K562 (cell line): ENCODE measurements at regions not wholly inside any gene's neighbourhood (a gene's known extent, or its start where the extent isn't known, plus 50 kb on each side); places are given as distances from the start of the nearest gene placed in this dataset.

Experiments used
- DDX20 ChIP-seq: fragments of 450-650 bp; IDR thresholded peaks from 2 replicates; pipeline ENCODE4 v1.6.1; 2016; ENCODE audit warnings: missing genetic modification characterization, low read depth, mild to moderate bottlenecking, missing compliant biosample characterization, moderate library complexity
- ZNF830 ChIP-seq: fragments of 250-450 bp; sonication (Bioruptor Pico); IDR thresholded peaks from 2 replicates; pipeline ENCODE4 v1.5.0; 2021; ENCODE audit warnings: mild to moderate bottlenecking
- TF ChIP-seq, protein P1 (sequence below), 2 experiments: fragments of 450-650 bp; formaldehyde crosslinking in 1 of 2; IDR thresholded peaks; 2 replicates each; pipeline versions ENCODE4 v1.4.0 to v1.6.1; 2014 to 2020; ENCODE audit warnings: mild to moderate bottlenecking in 2 of 2, borderline replicate concordance in 1 of 2, low read depth in 1 of 2
- TF ChIP-seq, protein P2 (sequence below): fragments of 250-450 bp; sonication (Bioruptor Pico); IDR thresholded peaks from 2 replicates; pipeline ENCODE4 v1.4.0; 2020; ENCODE audit warnings: mild to moderate bottlenecking, moderate library complexity, borderline replicate concordance

GRCh38 chr7:155210356-155210755 is 87.3 kb upstream of the INSIG1 start:
- TF ChIP-seq ZNF830 (no peak), DDX20 (tag) (no peak)
- TF ChIP-seq, protein P1, sequence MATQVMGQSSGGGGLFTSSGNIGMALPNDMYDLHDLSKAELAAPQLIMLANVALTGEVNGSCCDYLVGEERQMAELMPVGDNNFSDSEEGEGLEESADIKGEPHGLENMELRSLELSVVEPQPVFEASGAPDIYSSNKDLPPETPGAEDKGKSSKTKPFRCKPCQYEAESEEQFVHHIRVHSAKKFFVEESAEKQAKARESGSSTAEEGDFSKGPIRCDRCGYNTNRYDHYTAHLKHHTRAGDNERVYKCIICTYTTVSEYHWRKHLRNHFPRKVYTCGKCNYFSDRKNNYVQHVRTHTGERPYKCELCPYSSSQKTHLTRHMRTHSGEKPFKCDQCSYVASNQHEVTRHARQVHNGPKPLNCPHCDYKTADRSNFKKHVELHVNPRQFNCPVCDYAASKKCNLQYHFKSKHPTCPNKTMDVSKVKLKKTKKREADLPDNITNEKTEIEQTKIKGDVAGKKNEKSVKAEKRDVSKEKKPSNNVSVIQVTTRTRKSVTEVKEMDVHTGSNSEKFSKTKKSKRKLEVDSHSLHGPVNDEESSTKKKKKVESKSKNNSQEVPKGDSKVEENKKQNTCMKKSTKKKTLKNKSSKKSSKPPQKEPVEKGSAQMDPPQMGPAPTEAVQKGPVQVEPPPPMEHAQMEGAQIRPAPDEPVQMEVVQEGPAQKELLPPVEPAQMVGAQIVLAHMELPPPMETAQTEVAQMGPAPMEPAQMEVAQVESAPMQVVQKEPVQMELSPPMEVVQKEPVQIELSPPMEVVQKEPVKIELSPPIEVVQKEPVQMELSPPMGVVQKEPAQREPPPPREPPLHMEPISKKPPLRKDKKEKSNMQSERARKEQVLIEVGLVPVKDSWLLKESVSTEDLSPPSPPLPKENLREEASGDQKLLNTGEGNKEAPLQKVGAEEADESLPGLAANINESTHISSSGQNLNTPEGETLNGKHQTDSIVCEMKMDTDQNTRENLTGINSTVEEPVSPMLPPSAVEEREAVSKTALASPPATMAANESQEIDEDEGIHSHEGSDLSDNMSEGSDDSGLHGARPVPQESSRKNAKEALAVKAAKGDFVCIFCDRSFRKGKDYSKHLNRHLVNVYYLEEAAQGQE (IDR thresholded peaks at IDR 0.05; ENCODE audit: borderline replicate concordance): no peak
- TF ChIP-seq, protein P1 (CRISPR knock-in tag; IDR thresholded peaks at IDR 0.05; ENCODE audit: low read depth): no peak
- TF ChIP-seq, protein P2, sequence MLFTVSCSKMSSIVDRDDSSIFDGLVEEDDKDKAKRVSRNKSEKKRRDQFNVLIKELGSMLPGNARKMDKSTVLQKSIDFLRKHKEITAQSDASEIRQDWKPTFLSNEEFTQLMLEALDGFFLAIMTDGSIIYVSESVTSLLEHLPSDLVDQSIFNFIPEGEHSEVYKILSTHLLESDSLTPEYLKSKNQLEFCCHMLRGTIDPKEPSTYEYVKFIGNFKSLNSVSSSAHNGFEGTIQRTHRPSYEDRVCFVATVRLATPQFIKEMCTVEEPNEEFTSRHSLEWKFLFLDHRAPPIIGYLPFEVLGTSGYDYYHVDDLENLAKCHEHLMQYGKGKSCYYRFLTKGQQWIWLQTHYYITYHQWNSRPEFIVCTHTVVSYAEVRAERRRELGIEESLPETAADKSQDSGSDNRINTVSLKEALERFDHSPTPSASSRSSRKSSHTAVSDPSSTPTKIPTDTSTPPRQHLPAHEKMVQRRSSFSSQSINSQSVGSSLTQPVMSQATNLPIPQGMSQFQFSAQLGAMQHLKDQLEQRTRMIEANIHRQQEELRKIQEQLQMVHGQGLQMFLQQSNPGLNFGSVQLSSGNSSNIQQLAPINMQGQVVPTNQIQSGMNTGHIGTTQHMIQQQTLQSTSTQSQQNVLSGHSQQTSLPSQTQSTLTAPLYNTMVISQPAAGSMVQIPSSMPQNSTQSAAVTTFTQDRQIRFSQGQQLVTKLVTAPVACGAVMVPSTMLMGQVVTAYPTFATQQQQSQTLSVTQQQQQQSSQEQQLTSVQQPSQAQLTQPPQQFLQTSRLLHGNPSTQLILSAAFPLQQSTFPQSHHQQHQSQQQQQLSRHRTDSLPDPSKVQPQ (CRISPR knock-in tag): no peak
